Smooth muscle cell (in vitro differentiated cells): ENCODE measurements at regions not wholly inside any gene's neighbourhood (a gene's known extent, or its start where the extent isn't known, plus 50 kb on each side); places are given as distances from the start of the nearest gene placed in this dataset.
"Not testable (repeated sequence)": the region's sequence is repeated elsewhere in the genome, so short reads cannot be mapped to it uniquely, and the experiment has no call there.

Experiments used
- DNase-seq: peaks from one replicate; lab custom pipeline; 2025; ENCODE audit not compliant: unreplicated experiment; lab: John Stamatoyannopoulos, UW
- H2AFZ ChIP-seq: fragments of 200-600 bp; sonication (generic); 2 replicates; pipeline ENCODE4 v1.6.0; 2016; ENCODE audit warnings: antibody characterized with exemption, low read depth, mild to moderate bottlenecking
- H3F3A ChIP-seq: fragments of 200-600 bp; sonication (generic); 2 replicates; pipeline ENCODE4 v1.6.0; 2017; ENCODE audit warnings: antibody characterized with exemption, low read depth
- H3K27ac ChIP-seq: fragments of 200-600 bp; sonication (generic); 2 replicates; pipeline ENCODE4 v1.5.1; 2016; ENCODE audit warnings: low read depth, mild to moderate bottlenecking
- H3K27me3 ChIP-seq: fragments of 200-600 bp; sonication (generic); 2 replicates; pipeline ENCODE4 v1.6.1; 2016; ENCODE audit warnings: low read depth, mild to moderate bottlenecking
- H3K36me3 ChIP-seq: fragments of 200-600 bp; sonication (generic); 2 replicates; pipeline ENCODE4 v1.5.1; 2016; ENCODE audit warnings: low read depth
- H3K4me1 ChIP-seq: fragments of 200-600 bp; sonication (generic); 2 replicates; pipeline ENCODE4 v1.5.1; 2016; ENCODE audit warnings: low read depth
- H3K4me2 ChIP-seq: fragments of 200-600 bp; sonication (generic); 2 replicates; pipeline ENCODE4 v1.6.0; 2016; ENCODE audit warnings: mild to moderate bottlenecking
- H3K4me3 ChIP-seq: fragments of 200-600 bp; sonication (generic); 2 replicates; pipeline ENCODE4 v1.5.1; 2016; ENCODE audit warnings: mild to moderate bottlenecking
- H3K79me2 ChIP-seq: fragments of 200-600 bp; sonication (generic); 2 replicates; pipeline ENCODE4 v1.6.0; 2016; ENCODE audit warnings: low read depth, mild to moderate bottlenecking
- H3K9ac ChIP-seq: fragments of 200-600 bp; sonication (generic); 2 replicates; pipeline ENCODE4 v1.6.0; 2016; ENCODE audit warnings: low read depth
- H3K9me3 ChIP-seq: fragments of 200-600 bp; sonication (generic); replicated peaks from 2 replicates; pipeline ENCODE4 v1.5.1; 2016; ENCODE audit warnings: low read depth
- H4K20me1 ChIP-seq: fragments of 200-600 bp; sonication (generic); 2 replicates; pipeline ENCODE4 v1.6.0; 2016; ENCODE audit warnings: low read depth
- WGBS: methylation state at CpG from one replicate; pipeline ENCODE4 v1.1.7; 2016; ENCODE audit warnings: low lambda C conversion rate; 5-methylcytosine and 5-hydroxymethylcytosine counted together
- TF ChIP-seq, protein P1 (sequence below): fragments of 200-600 bp; sonication (generic); IDR thresholded peaks from 2 replicates; pipeline ENCODE4 v1.5.1; 2017; ENCODE audit warnings: borderline replicate concordance, mild to moderate bottlenecking, antibody characterized with exemption; ENCODE audit not compliant: insufficient read depth, poor library complexity, severe bottlenecking

DNA sequence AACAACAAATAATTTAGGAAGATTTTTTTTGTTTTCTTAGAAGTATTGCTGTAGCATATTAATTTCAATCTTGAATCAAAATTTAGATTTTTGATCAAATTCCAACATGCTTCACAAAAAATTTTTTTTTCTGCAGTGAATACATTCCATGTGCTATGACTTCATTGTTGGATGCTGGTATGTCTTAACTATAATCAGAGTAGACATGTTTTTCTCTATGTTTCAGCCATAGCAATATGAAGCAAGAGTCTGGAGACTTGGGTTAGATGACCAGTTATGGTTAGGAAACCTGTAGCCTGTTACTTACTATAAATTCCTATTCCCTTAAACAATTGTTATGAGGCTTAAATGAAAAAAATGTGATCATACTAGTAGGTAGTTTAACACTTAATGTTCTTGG is 176.1 kb upstream of the CHL1 start:
- TF ChIP-seq, protein P1, sequence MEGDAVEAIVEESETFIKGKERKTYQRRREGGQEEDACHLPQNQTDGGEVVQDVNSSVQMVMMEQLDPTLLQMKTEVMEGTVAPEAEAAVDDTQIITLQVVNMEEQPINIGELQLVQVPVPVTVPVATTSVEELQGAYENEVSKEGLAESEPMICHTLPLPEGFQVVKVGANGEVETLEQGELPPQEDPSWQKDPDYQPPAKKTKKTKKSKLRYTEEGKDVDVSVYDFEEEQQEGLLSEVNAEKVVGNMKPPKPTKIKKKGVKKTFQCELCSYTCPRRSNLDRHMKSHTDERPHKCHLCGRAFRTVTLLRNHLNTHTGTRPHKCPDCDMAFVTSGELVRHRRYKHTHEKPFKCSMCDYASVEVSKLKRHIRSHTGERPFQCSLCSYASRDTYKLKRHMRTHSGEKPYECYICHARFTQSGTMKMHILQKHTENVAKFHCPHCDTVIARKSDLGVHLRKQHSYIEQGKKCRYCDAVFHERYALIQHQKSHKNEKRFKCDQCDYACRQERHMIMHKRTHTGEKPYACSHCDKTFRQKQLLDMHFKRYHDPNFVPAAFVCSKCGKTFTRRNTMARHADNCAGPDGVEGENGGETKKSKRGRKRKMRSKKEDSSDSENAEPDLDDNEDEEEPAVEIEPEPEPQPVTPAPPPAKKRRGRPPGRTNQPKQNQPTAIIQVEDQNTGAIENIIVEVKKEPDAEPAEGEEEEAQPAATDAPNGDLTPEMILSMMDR, result no peak
- no peak overlapping the region for H2AFZ ChIP-seq
- H3F3A ChIP-seq, result no peaks in the 10 kb centered on the region
- H3K4me1 ChIP-seq, result no peaks in the 10 kb centered on the region
- no peaks in the 10 kb centered on the region for H4K20me1 ChIP-seq
- no peak overlapping the region for H3K9ac ChIP-seq
- no peak overlapping the region for H3K4me3 ChIP-seq
- no peak for DNase-seq
- H3K4me2 ChIP-seq, result no peak overlapping the region
- no peaks in the 10 kb centered on the region for H3K9me3 ChIP-seq
- no peaks in the 10 kb centered on the region for H3K36me3 ChIP-seq
- H3K27ac ChIP-seq, result no peak overlapping the region
- H3K79me2 ChIP-seq, result no peaks in the 10 kb centered on the region
- H3K27me3 ChIP-seq, result no peaks in the 10 kb centered on the region

DNA sequence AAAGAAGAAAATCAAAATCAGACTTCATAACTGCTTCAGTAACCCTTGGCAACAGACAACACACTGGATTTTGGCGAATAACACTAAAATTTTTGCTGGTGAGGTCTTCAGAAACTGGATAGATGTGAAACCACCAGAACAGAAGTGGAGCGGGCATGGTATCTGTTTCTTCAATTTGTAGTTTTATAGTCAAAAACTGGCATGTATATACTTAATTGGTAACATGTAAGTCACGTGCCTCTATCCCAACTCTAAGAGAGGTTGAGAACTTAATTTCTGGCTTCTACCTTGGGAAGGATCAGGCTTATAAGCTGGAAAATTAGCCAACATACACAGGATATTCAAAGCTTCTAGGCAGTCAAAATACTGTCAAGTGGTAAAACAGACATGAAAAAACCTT is 172.6 kb upstream of the CHL1 start:
- TF ChIP-seq, protein P1, result no peak
- no peaks in the 10 kb centered on the region for H3K9me3 ChIP-seq
- no peak overlapping the region for H2AFZ ChIP-seq
- no peaks in the 10 kb centered on the region for H3K4me1 ChIP-seq
- H4K20me1 ChIP-seq, result no peaks in the 10 kb centered on the region
- WGBS, result 60% methylated on average over 3 of the region's 3 CpGs
- no peaks in the 10 kb centered on the region for H3K27me3 ChIP-seq
- no peak overlapping the region for H3K4me3 ChIP-seq
- no peaks in the 10 kb centered on the region for H3K36me3 ChIP-seq
- H3K79me2 ChIP-seq, result no peaks in the 10 kb centered on the region
- no peak for DNase-seq
- no peak overlapping the region for H3K27ac ChIP-seq
- no peak overlapping the region for H3K9ac ChIP-seq
- no peak overlapping the region for H3K4me2 ChIP-seq
- H3F3A ChIP-seq, result no peaks in the 10 kb centered on the region

DNA sequence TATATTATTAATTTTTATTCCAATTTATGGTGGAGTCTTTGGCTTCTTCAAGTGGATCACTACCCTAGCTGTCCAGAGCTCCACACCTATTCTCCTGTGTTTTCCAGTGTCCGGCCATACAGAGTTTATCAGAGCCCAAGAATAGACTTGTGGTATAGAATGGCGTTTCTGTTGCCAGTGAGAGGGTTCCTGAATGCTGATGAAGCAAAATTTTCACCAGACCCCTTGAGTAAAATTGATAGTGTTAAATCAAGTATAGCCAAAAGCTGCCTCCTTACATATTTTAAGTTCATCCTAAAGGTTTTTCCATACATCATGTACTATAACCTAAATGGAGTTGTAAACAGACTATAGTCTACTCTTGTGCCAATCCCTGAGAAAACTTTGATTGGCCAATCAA is 171.5 kb upstream of the CHL1 start:
- Histone ChIP-seq H3K9ac (no peak overlapping the region), H3K4me2 (no peak overlapping the region), H3K4me3 (no peak overlapping the region), H2AFZ (no peak overlapping the region), H3K79me2 (no peaks in the 10 kb centered on the region), H3F3A (no peaks in the 10 kb centered on the region), H3K9me3 (no peaks in the 10 kb centered on the region), H3K27me3 (no peaks in the 10 kb centered on the region), H3K36me3 (no peaks in the 10 kb centered on the region), H3K27ac (no peak overlapping the region), H3K4me1 (no peaks in the 10 kb centered on the region), H4K20me1 (no peaks in the 10 kb centered on the region)
- TF ChIP-seq, protein P1, result no peak
- no peak for DNase-seq
- WGBS, result 59% methylated on average over 2 of the region's 2 CpGs

DNA sequence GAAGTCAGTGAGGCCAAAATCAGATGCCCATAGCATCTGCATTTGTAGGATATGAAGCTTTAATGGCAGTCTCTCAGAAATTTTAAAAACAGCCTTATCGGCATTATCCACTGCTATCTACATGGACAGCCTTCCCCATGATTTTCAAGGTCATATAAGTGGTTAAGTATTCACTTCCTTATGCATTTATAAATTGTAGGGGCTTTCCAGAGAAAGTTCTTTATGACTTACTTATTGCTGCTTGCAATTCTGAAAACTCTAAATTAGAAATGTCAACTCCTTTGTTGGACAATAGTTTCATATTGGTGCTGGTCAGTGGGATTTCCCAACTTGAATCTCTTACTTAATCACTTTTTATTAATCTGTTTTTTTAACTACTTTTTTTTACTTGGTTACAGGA is 160.6 kb upstream of the CHL1 start:
- not testable (repeated sequence) for H3K27ac ChIP-seq, H3K36me3 ChIP-seq, H3K4me3 ChIP-seq, H3K79me2 ChIP-seq, H3K27me3 ChIP-seq, H3K9me3 ChIP-seq, DNase-seq, H3K4me1 ChIP-seq, H3K9ac ChIP-seq, H3K4me2 ChIP-seq, H3F3A ChIP-seq, H2AFZ ChIP-seq, H4K20me1 ChIP-seq
- WGBS, result 80% methylated on average over 1 of the region's 1 CpG
